Stomach (tissue), 8 donors: ENCODE measurements at regions not wholly inside any gene's neighbourhood (a gene's known extent, or its start where the extent isn't known, plus 50 kb on each side); places are given as distances from the start of the nearest gene placed in this dataset.

Experiments
- DNase-seq, 2 donors: peaks; one replicate each; pipeline versions ENCODE4 v3.0.0 to v3.0.0-alpha.2; 2013 to 2019
- H3K27ac ChIP-seq, 5 donors: fragments of 200-600 bp in 4 of 5; sonication (generic) in 4 of 5; one replicate each; pipeline ENCODE4 v1.5.1; 2013 to 2019; ENCODE audit warnings: mild to moderate bottlenecking in 1 of 5, moderate library complexity in 1 of 5
- H3K27me3 ChIP-seq, 3 donors: fragments of 200-600 bp; sonication (generic); one replicate each; pipeline ENCODE4 v1.5.1; 2017 to 2019; ENCODE audit warnings: mixed run types in 1 of 3
- H3K36me3 ChIP-seq, 4 donors: fragments of 200-600 bp; sonication (generic); 1 replicate in 3 of 4; 2 replicates in 1 of 4; pipeline ENCODE4 v1.5.1; 2016 to 2019
- H3K4me1 ChIP-seq, 4 donors: fragments of 200-600 bp; sonication (generic); one replicate each; pipeline ENCODE4 v1.5.1; 2016 to 2019
- H3K4me3 ChIP-seq, 4 donors: fragments of 200-600 bp; sonication (generic) in 3 of 4; one replicate each; pipeline ENCODE4 v1.5.1; 2016 to 2019; ENCODE audit warnings: mild to moderate bottlenecking in 1 of 4
- H3K9me3 ChIP-seq, 4 donors: fragments of 200-600 bp; sonication (generic); one replicate each; pipeline ENCODE4 v1.5.1; 2016 to 2019
- CTCF ChIP-seq, 7 experiments: fragments of 450-650 bp in 4 of 7; fragments of 200-600 bp in 3 of 7; sonication (generic) in 3 of 7; IDR thresholded peaks; one replicate each; pipeline ENCODE4 v1.5.1; 2016 to 2019; ENCODE audit warnings: antibody characterized with exemption in 7 of 7, control low read depth in 2 of 7, mild to moderate bottlenecking in 1 of 7
- EP300 ChIP-seq: sonication (generic); formaldehyde crosslinking; IDR thresholded peaks from one replicate; pipeline ENCODE4 v1.6.1; 2017; ENCODE audit warnings: antibody characterized with exemption
- POLR2A ChIP-seq, 4 donors: fragments of 450-650 bp; IDR thresholded peaks; one replicate each; pipeline ENCODE4 v1.6.1; 2016; ENCODE audit warnings: antibody characterized with exemption in 4 of 4, control low read depth in 2 of 4, mild to moderate bottlenecking in 1 of 4, moderate library complexity in 1 of 4
- POLR2AphosphoS5 ChIP-seq, 3 donors: sonication (generic); formaldehyde crosslinking; IDR thresholded peaks; one replicate each; pipeline ENCODE4 v1.6.1; 2016; ENCODE audit warnings: antibody characterized with exemption in 3 of 3
- WGBS, 5 donors: extraction: QIAGEN DNeasy Blood & Tissue Kit in 3 of 5; methylation state at CpG; one replicate each; pipeline versions ENCODE4 v1.1.5 to v1.1.7; 2013 to 2018; 5-methylcytosine and 5-hydroxymethylcytosine counted together
- intact Hi-C: fragments of 100-400 bp; cut with DNase I; formaldehyde crosslinking; loops from one replicate; pipeline ENCODE4 v1.15.1; 2023; ENCODE audit warnings: low total_unique reads
- donor health status: healthy with polysubstance abuse.
- donor health status: Bipolar disorder and iron deficiency.
- donor health status: healthy.

DNA sequence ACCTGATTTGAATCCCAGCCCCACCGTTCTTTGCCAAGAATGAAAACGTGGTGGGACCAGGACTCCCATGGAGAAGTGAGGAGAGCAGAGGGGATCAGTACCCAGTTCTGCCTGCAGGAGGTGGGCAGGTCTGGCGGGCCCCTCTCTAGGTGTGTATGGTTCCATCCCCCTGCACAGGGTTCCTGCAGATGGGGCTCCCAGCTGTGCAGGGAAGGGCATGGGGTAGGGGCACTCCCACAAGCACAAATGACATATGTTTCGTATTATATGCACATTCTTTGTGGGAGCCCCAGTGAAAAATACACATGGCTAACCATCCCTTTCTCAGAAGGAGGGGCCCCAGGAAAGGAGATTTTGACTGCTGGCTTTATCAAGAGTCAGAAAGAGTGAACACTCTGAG is 144.6 kb downstream of the PLPP3 start:
- intact Hi-C loops = no loop called here
- no peaks in the 10 kb centered on the region for H3K9me3 ChIP-seq
- H3K27me3 ChIP-seq = no peaks in the 10 kb centered on the region
- 70 to 84% (median 75%) methylated on average over 4 of the region's 4 CpGs for WGBS, 5 donors
- H3K4me1 ChIP-seq = peaks cover 6 to 47% (median 31%) of the 10 kb centered on the region in 4 donors
- H3K36me3 ChIP-seq = no peaks in the 10 kb centered on the region
- H3K27ac ChIP-seq = no peak overlapping the region
- no peak overlapping the region for H3K4me3 ChIP-seq
- TF ChIP-seq EP300 (no peak), CTCF (IDR thresholded peaks at IDR 0.05) (no peak), POLR2AphosphoS5 (IDR thresholded peaks at IDR 0.05) (no peak), POLR2A (IDR thresholded peaks at IDR 0.05) (no peak)
- DNase-seq = no peak

DNA sequence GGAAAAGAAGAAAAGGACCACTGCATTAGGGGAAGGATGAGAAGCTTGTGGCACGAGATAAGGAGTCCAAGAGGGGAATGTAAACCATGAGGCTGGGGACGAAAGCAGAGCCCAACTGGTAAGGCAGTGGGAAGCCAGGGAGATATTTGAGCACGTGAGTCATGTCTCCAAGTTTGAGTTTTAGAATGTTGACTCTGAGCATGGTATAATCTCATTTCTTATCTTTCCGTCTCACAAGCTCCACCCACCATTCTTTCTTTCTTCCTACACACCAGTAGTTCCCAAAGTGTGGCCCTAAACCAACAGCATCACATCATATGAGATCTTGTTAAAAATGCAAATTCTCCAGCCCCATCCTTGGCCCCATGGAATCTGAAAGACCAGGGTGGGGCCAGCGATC is 145.3 kb downstream of the PLPP3 start:
- DNase-seq = peak in 1 of 2 donors; percentile 32
- Histone ChIP-seq H3K4me3 (no peak overlapping the region), H3K9me3 (no peaks in the 10 kb centered on the region), H3K36me3 (no peaks in the 10 kb centered on the region), H3K27me3 (no peaks in the 10 kb centered on the region), H3K27ac (peak overlapping the region in 3 of 5 donors; percentile 31 to 75 (median 36)), H3K4me1 (peaks cover 6 to 47% (median 31%) of the 10 kb centered on the region in 4 donors)
- intact Hi-C loops = no loop called here
- WGBS, 5 donors = 31 to 70% (median 44%) methylated on average over 5 of the region's 5 CpGs
- TF ChIP-seq POLR2A (IDR thresholded peaks at IDR 0.05) = no peak
- TF ChIP-seq POLR2AphosphoS5 (IDR thresholded peaks at IDR 0.05) = peak in 2 of 3 donors; percentile 50 to 60

DNA sequence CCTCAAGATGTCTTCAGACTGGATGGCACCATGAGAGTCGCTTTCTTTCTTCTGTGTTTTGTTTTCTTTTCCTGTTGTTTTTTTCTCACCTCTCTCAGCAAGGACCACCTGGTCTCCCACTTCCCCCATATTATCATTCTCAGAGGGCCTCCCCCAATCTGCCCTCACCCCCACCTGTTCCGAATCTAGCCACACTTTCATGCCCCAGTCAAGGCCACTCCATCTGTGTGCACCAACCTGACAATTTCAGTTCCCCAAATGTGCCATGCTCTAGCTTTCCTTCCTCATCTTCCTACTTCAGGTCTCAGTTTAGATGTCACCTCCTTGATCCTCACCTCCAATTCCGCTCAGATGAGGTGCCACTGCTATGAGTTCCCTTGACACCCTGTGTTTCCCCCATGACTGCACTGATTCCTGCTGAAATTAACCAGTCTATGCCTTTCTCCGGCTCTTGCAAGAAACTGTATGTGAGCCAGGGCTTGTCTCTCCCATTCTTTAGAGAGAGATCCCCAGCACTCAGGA is 146.2 kb downstream of the PLPP3 start:
- Histone ChIP-seq H3K4me1 (peaks cover 6 to 47% (median 31%) of the 10 kb centered on the region in 4 donors), H3K9me3 (no peaks in the 10 kb centered on the region), H3K36me3 (no peaks in the 10 kb centered on the region), H3K4me3 (no peak overlapping the region), H3K27ac (peak overlapping the region in 4 of 5 donors; percentile 33 to 75 (median 51)), H3K27me3 (no peaks in the 10 kb centered on the region)
- intact Hi-C loops = no loop called here
- DNase-seq = no peak
- 92 to 97% (median 92%) methylated on average over 4 of the region's 4 CpGs for WGBS, 5 donors
- TF ChIP-seq EP300 (no peak), POLR2AphosphoS5 (IDR thresholded peaks at IDR 0.05) (no peak), CTCF (IDR thresholded peaks at IDR 0.05) (no peak), POLR2A (IDR thresholded peaks at IDR 0.05) (no peak)

DNA sequence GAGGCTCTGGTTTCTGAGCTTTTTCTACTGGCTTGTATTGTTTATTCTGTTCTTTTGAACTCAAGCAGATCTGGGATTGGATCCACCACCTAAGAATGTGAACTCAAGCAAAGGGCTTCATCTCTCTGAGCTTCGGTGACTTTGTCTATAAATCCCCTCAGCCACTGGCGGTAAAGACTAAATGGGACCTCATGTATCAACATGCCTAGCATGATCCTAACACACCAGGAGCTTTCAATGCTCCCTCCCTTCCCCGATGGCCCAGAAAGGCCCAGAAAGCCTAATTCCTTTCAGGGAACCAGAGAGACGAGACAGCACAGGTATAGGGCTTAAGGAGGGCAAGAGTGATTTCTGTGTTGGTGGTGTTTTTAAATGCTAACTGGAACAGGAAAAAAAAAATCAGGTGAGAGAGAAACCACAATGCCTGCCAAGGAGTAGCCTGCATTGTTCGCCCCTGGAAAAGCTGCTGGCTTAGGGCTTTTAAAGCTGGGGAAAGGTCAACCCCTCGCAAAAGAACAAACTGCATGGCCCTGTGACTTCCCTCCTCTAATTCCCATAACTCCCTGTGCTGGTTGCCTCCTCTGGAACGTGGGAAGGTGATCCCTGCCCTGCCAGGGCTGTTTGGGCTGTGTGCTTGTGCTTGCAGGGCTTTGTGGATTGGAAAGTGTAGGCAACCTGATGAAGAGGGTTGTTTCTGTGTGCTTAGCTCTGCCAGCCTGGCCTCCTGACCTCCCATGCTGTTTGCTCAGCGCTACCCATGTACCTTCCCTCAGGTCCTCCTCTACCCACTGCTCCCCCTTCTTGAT is 147.0 kb downstream of the PLPP3 start:
- TF ChIP-seq POLR2A (IDR thresholded peaks at IDR 0.05) = no peak
- TF ChIP-seq POLR2AphosphoS5 (IDR thresholded peaks at IDR 0.05) = peak in 1 of 3 donors; percentile 26
- no peaks in the 10 kb centered on the region for H3K36me3 ChIP-seq
- H3K27me3 ChIP-seq = no peaks in the 10 kb centered on the region
- H3K4me3 ChIP-seq = no peak overlapping the region
- peak; percentile 58 to 70 for DNase-seq
- peaks cover 6 to 47% (median 31%) of the 10 kb centered on the region in 4 donors for H3K4me1 ChIP-seq
- H3K27ac ChIP-seq = peak overlapping the region in 4 of 5 donors; percentile 38 to 75 (median 62)
- intact Hi-C loops = no loop called here
- H3K9me3 ChIP-seq = no peaks in the 10 kb centered on the region
- 38 to 65% (median 53%) methylated on average over 8 of the region's 8 CpGs for WGBS, 5 donors

- Histone ChIP-seq H3K36me3 (no peaks in the 10 kb centered on the region), H3K27ac (no peak overlapping the region), H3K4me1 (peaks cover 6 to 37% (median 27%) of the 10 kb centered on the region in 4 donors), H3K4me3 (no peak overlapping the region), H3K27me3 (no peaks in the 10 kb centered on the region), H3K9me3 (no peaks in the 10 kb centered on the region)
- intact Hi-C loops = no loop called here
- TF ChIP-seq POLR2A (IDR thresholded peaks at IDR 0.05) = no peak
- TF ChIP-seq CTCF (IDR thresholded peaks at IDR 0.05) = no peak
- TF ChIP-seq EP300 = no peak
- TF ChIP-seq POLR2AphosphoS5 (IDR thresholded peaks at IDR 0.05) = no peak
- 74 to 82% (median 79%) methylated on average over 3 to 4 of the region's 4 CpGs for WGBS, 5 donors
- no peak for DNase-seq
Measured at GRCh38 chr1:56430141-56430839, 149.1 kb downstream of the PLPP3 start.
